ENCODE measurements at regions not wholly inside any gene's neighbourhood (a gene's known extent, or its start where the extent isn't known, plus 50 kb on each side); places are given as distances from the start of the nearest gene placed in this dataset.
"Not testable (repeated sequence)": the region's sequence is repeated elsewhere in the genome, so short reads cannot be mapped to it uniquely, and the experiment has no call there.

GRCh38 chrX:74018253-74018652 is 165.7 kb upstream of the XIST start:
- intact Hi-C loops (cut with DNase I) = loop anchor here in 1 of 2 donors (10.0 kb wide), 1 partner anchor 73 kb away; no protein-coding TSS in a partner anchor
- H3K9me3 ChIP-seq (ENCODE audit: control insufficient read depth, low read length) = no peaks in the 10 kb centered on the region
- H3K4me3 ChIP-seq (ENCODE audit: low read length in 2 of 2) = no peak overlapping the region
- DNase-seq = no peak
- no peaks in the 10 kb centered on the region for H3K36me3 ChIP-seq (ENCODE audit: control insufficient read depth in 1 of 2, insufficient read depth in 2 of 2, low read length in 1 of 2)
- WGBS, 2 donors = 95 to 97% methylated on average over 8 of the region's 8 CpGs
- no peaks in the 10 kb centered on the region for H3K27me3 ChIP-seq (ENCODE audit: control insufficient read depth in 1 of 2, insufficient read depth in 2 of 2, low read length in 1 of 2)
- H3K4me1 ChIP-seq (ENCODE audit: control insufficient read depth in 1 of 2, insufficient read depth in 2 of 2, low read length in 2 of 2) = no peaks in the 10 kb centered on the region
- ATAC-seq (ENCODE audit: low FRiP score) = no peak
- no peak overlapping the region for H3K27ac ChIP-seq (ENCODE audit: low read depth in 1 of 2, low read length in 2 of 2)

GRCh38 chrX:74015379-74016019 is 163.0 kb upstream of the XIST start:
- Histone ChIP-seq H3K9me3 (ENCODE audit: control insufficient read depth, low read length) (no peaks in the 10 kb centered on the region), H3K36me3 (ENCODE audit: control insufficient read depth in 1 of 2, insufficient read depth in 2 of 2, low read length in 1 of 2) (no peaks in the 10 kb centered on the region), H3K4me1 (ENCODE audit: control insufficient read depth in 1 of 2, insufficient read depth in 2 of 2, low read length in 2 of 2) (no peaks in the 10 kb centered on the region), H3K4me3 (ENCODE audit: low read length in 2 of 2) (no peak overlapping the region), H3K27me3 (ENCODE audit: control insufficient read depth in 1 of 2, insufficient read depth in 2 of 2, low read length in 1 of 2) (no peaks in the 10 kb centered on the region), H3K27ac (ENCODE audit: low read depth in 1 of 2, low read length in 2 of 2) (no peak overlapping the region)
- intact Hi-C loops (cut with DNase I) = loop anchor here (1.0 to 10.0 kb wide), 3 partner anchors 71 to 161 kb away; no protein-coding TSS in a partner anchor
- 21 to 24% methylated on average over 7 of the region's 7 CpGs for WGBS, 2 donors
- peak in 1 of 2 donors; percentile 59 for DNase-seq
- ATAC-seq (ENCODE audit: low FRiP score) = peak; percentile 84

GRCh38 chrX:74009041-74009440 is 156.5 kb upstream of the XIST start:
- no peak overlapping the region for H3K4me3 ChIP-seq (ENCODE audit: low read length in 2 of 2)
- no peak for ATAC-seq (ENCODE audit: low FRiP score)
- no peaks in the 10 kb centered on the region for H3K27me3 ChIP-seq (ENCODE audit: control insufficient read depth in 1 of 2, insufficient read depth in 2 of 2, low read length in 1 of 2)
- intact Hi-C loops (cut with DNase I) = no loop called here
- no peak for DNase-seq
- no peaks in the 10 kb centered on the region for H3K36me3 ChIP-seq (ENCODE audit: control insufficient read depth in 1 of 2, insufficient read depth in 2 of 2, low read length in 1 of 2)
- WGBS, 2 donors = 73 to 87% methylated on average over 2 of the region's 2 CpGs
- H3K4me1 ChIP-seq (ENCODE audit: control insufficient read depth in 1 of 2, insufficient read depth in 2 of 2, low read length in 2 of 2) = no peaks in the 10 kb centered on the region
- no peaks in the 10 kb centered on the region for H3K9me3 ChIP-seq (ENCODE audit: control insufficient read depth, low read length)
- no peak overlapping the region for H3K27ac ChIP-seq (ENCODE audit: low read depth in 1 of 2, low read length in 2 of 2)

- intact Hi-C loops (cut with DNase I) = no loop called here
- ATAC-seq (ENCODE audit: low FRiP score) (no peak), DNase-seq (no peak)
- Histone ChIP-seq H3K27ac (ENCODE audit: low read depth in 1 of 2, low read length in 2 of 2) (no peak overlapping the region), H3K9me3 (ENCODE audit: control insufficient read depth, low read length) (no peaks in the 10 kb centered on the region), H3K4me3 (ENCODE audit: low read length in 2 of 2) (no peak overlapping the region), H3K27me3 (ENCODE audit: control insufficient read depth in 1 of 2, insufficient read depth in 2 of 2, low read length in 1 of 2) (no peaks in the 10 kb centered on the region), H3K36me3 (ENCODE audit: control insufficient read depth in 1 of 2, insufficient read depth in 2 of 2, low read length in 1 of 2) (no peaks in the 10 kb centered on the region), H3K4me1 (ENCODE audit: control insufficient read depth in 1 of 2, insufficient read depth in 2 of 2, low read length in 2 of 2) (no peaks in the 10 kb centered on the region)
- WGBS, 2 donors = 95 to 97% methylated on average over 6 of the region's 6 CpGs
Measured at GRCh38 chrX:73992019-73992418, 139.5 kb upstream of the XIST start.

GRCh38 chrX:73987166-73987565 is 134.7 kb upstream of the XIST start:
- Histone ChIP-seq H3K9me3 (ENCODE audit: control insufficient read depth, low read length) (no peaks in the 10 kb centered on the region), H3K27me3 (ENCODE audit: control insufficient read depth in 1 of 2, insufficient read depth in 2 of 2, low read length in 1 of 2) (no peaks in the 10 kb centered on the region), H3K4me3 (ENCODE audit: low read length in 2 of 2) (no peak overlapping the region), H3K4me1 (ENCODE audit: control insufficient read depth in 1 of 2, insufficient read depth in 2 of 2, low read length in 2 of 2) (no peaks in the 10 kb centered on the region), H3K27ac (ENCODE audit: low read depth in 1 of 2, low read length in 2 of 2) (no peak overlapping the region), H3K36me3 (ENCODE audit: control insufficient read depth in 1 of 2, insufficient read depth in 2 of 2, low read length in 1 of 2) (no peaks in the 10 kb centered on the region)
- intact Hi-C loops (cut with DNase I) = no loop called here
- DNase-seq (no peak), ATAC-seq (ENCODE audit: low FRiP score) (no peak)

- H3K27ac ChIP-seq (ENCODE audit: low read depth in 1 of 2, low read length in 2 of 2) = no peak overlapping the region
- H3K4me3 ChIP-seq (ENCODE audit: low read length in 2 of 2) = no peak overlapping the region
- intact Hi-C loops (cut with DNase I) = no loop called here
- no peaks in the 10 kb centered on the region for H3K36me3 ChIP-seq (ENCODE audit: control insufficient read depth in 1 of 2, insufficient read depth in 2 of 2, low read length in 1 of 2)
- ATAC-seq (ENCODE audit: low FRiP score) (no peak), DNase-seq (no peak)
- H3K9me3 ChIP-seq (ENCODE audit: control insufficient read depth, low read length) = no peaks in the 10 kb centered on the region
- H3K27me3 ChIP-seq (ENCODE audit: control insufficient read depth in 1 of 2, insufficient read depth in 2 of 2, low read length in 1 of 2) = no peaks in the 10 kb centered on the region
- WGBS, 2 donors = 56 to 68% methylated on average over 5 of the region's 5 CpGs
- H3K4me1 ChIP-seq (ENCODE audit: control insufficient read depth in 1 of 2, insufficient read depth in 2 of 2, low read length in 2 of 2) = no peaks in the 10 kb centered on the region
Measured at GRCh38 chrX:73979551-73980131, 127.1 kb upstream of the XIST start.

GRCh38 chrX:73977542-73978169 is 125.1 kb upstream of the XIST start:
- ATAC-seq (ENCODE audit: low FRiP score) (no peak), DNase-seq (no peak)
- Histone ChIP-seq H3K9me3 (ENCODE audit: control insufficient read depth, low read length) (no peaks in the 10 kb centered on the region), H3K36me3 (ENCODE audit: control insufficient read depth in 1 of 2, insufficient read depth in 2 of 2, low read length in 1 of 2) (no peaks in the 10 kb centered on the region), H3K27ac (ENCODE audit: low read depth in 1 of 2, low read length in 2 of 2) (no peak overlapping the region), H3K4me3 (ENCODE audit: low read length in 2 of 2) (no peak overlapping the region), H3K27me3 (ENCODE audit: control insufficient read depth in 1 of 2, insufficient read depth in 2 of 2, low read length in 1 of 2) (no peaks in the 10 kb centered on the region), H3K4me1 (ENCODE audit: control insufficient read depth in 1 of 2, insufficient read depth in 2 of 2, low read length in 2 of 2) (no peaks in the 10 kb centered on the region)
- intact Hi-C loops (cut with DNase I) = no loop called here
- WGBS, 2 donors = 81 to 88% methylated on average over 8 of the region's 8 CpGs

- ATAC-seq (ENCODE audit: low FRiP score); H3K4me1 ChIP-seq (ENCODE audit: control insufficient read depth in 1 of 2, insufficient read depth in 2 of 2, low read length in 2 of 2); intact Hi-C loops (cut with DNase I); DNase-seq; H3K27me3 ChIP-seq (ENCODE audit: control insufficient read depth in 1 of 2, insufficient read depth in 2 of 2, low read length in 1 of 2); H3K27ac ChIP-seq (ENCODE audit: low read depth in 1 of 2, low read length in 2 of 2); H3K36me3 ChIP-seq (ENCODE audit: control insufficient read depth in 1 of 2, insufficient read depth in 2 of 2, low read length in 1 of 2); H3K9me3 ChIP-seq (ENCODE audit: control insufficient read depth, low read length); H3K4me3 ChIP-seq (ENCODE audit: low read length in 2 of 2): not testable (repeated sequence)
- 96% methylated on average over 22 of the region's 22 CpGs for WGBS, 2 donors
Measured at GRCh38 chrX:73967461-73967860, 114.9 kb upstream of the XIST start.

- ATAC-seq (ENCODE audit: low FRiP score) = no peak
- no peak overlapping the region for H3K4me3 ChIP-seq (ENCODE audit: low read length in 2 of 2)
- H3K9me3 ChIP-seq (ENCODE audit: control insufficient read depth, low read length) = no peaks in the 10 kb centered on the region
- no peaks in the 10 kb centered on the region for H3K27me3 ChIP-seq (ENCODE audit: control insufficient read depth in 1 of 2, insufficient read depth in 2 of 2, low read length in 1 of 2)
- no peak for DNase-seq
- no peak overlapping the region for H3K27ac ChIP-seq (ENCODE audit: low read depth in 1 of 2, low read length in 2 of 2)
- no peaks in the 10 kb centered on the region for H3K36me3 ChIP-seq (ENCODE audit: control insufficient read depth in 1 of 2, insufficient read depth in 2 of 2, low read length in 1 of 2)
- intact Hi-C loops (cut with DNase I) = no loop called here
- peaks cover 0 to 6% of the 10 kb centered on the region in 2 donors for H3K4me1 ChIP-seq (ENCODE audit: control insufficient read depth in 1 of 2, insufficient read depth in 2 of 2, low read length in 2 of 2)
- WGBS, 2 donors = 54 to 66% methylated on average over 2 of the region's 2 CpGs
Measured at GRCh38 chrX:73965833-73966232, 113.3 kb upstream of the XIST start.
